Putamen (tissue), 1 donor: ENCODE measurements at regions not wholly inside any gene's neighbourhood (a gene's known extent, or its start where the extent isn't known, plus 50 kb on each side); places are given as distances from the start of the nearest gene placed in this dataset.
"Not testable (repeated sequence)": the region's sequence is repeated elsewhere in the genome, so short reads cannot be mapped to it uniquely, and the experiment has no call there.

Experiments used
- DNase-seq: peaks from one replicate; pipeline ENCODE4 v3.0.0-alpha.2; 2016; ENCODE audit warnings: low spot score

DNA sequence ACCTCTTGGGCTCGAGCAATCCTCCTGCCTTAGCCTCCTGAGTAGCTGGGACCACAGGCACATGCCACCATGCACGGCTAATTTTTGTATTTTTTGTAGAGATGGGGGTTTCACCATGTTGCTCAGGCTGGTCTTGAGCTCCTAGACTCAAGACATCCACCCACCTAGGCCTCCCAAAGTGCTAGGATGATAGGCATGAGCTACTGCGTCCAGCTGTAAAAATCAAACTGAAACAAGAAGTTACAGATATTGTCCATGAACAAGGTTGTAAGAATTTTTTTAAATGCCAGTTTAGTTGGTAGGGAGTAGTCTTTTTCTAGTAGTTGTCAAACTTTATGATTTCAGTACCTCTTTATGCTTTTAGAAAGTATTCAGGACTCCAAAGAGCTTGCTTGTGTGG, 424.4 kb upstream of the PMFBP1 start:
- DNase-seq, result no peak

DNA sequence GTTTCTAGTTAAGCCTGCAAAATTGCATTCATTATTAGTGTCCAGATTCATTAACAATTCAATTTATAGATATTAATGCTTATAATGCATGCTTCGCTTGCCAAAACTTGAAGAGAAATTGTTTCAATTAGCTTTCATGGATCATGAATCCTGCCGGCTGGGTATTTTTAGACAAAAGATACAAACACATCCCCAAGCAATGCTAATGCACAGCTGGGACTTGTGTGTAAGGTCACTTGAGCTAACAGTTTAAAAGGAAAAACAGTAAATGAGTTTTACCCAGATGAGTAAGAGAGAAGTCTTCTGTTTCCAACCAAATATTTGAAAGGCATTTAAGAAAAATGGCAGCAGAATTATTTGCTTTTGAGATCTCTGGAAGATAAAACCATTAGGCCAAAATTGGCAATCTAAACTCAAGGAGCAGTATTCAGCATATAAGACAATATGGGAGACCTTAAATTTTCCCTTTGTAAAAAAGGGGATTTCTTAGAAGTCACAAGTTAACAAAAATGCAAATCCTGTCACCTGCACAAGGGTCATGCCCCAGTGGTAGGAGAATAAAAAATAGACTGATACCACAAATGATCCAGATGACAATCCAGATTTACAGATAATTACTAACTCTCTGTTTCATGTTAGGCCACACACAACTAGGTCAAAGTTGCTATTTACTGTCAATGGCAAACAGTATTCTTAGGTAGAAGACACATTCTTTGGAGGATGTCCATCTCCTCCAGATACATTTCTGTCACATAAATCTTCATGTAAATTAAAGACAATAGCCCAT, 418.4 kb upstream of the PMFBP1 start:
- no peak for DNase-seq

DNA sequence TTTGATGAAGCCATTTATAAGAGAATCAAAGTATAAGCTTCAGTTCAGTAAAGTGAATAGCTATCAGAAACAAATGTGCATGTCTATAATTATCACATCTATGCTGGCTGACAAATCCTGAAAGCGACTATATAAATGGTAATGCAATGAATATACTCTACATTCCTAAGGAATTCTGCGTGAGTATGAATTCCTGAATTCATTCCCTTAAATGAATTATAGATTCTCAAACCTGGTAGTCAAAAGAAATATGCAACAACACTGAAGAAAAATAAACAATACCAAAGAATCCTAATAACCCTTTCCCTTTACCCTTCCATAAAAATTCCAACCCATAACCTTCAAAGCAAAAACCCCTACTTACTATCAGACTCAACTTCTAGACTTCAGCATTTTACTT, 416.6 kb upstream of the PMFBP1 start:
- no peak for DNase-seq

DNA sequence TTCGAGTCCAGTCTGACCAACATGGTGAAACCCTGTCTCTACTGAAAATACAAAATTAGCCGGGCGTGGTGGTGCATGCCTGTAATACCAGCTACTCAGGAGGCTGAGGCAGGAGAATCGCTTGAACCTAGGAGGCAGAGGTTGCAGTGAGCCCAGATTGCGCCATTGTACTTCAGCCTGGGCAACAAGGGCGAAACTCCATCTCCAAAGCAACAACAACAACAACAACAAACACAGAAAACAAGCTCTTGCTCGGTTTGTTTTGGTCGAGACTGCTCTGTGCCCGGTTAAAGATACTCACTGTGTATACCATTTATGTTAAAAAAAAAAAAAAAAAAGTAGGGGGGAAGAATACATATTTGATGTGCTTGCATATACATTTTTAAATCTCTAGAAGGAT, 406.1 kb upstream of the PMFBP1 start:
- DNase-seq, result not testable (repeated sequence)

DNA sequence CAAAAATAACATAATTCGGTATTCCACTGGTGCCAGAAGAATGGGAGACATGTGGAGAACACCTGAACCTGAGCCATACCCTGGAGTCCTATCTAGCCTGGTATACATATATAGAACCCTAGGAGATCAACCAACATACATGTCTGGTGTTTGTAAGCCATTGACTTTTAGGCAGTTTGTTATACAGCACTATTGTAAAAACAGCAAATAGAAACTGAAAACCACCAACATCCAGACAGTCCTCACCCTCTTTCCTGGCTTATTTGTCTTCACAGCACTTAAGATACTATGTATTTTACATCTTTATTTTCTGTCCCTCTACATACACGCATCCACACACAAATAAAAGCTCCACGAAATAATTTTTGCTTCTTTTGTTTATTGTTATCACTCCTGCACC, 404.2 kb upstream of the PMFBP1 start:
- DNase-seq, result no peak

DNA sequence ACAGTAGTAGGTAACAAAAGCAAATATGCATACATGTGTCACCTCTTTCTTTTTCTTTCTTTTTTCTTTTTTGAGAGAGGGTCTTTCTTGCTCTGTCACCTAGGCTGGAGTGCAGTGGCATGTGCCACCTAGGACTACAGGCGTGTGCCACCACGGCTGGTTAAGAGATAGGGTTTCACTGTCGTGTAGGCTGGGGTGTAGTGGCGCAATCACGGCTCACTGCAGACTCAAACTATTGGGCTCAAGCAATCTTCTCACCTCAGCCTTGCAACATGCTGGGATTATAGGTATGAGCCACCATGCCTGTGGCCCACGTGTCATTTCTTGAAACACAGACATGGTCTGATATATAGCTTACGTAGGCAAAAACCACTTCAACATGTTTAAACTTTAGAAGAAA, 397.7 kb upstream of the PMFBP1 start:
- no peak for DNase-seq

DNA sequence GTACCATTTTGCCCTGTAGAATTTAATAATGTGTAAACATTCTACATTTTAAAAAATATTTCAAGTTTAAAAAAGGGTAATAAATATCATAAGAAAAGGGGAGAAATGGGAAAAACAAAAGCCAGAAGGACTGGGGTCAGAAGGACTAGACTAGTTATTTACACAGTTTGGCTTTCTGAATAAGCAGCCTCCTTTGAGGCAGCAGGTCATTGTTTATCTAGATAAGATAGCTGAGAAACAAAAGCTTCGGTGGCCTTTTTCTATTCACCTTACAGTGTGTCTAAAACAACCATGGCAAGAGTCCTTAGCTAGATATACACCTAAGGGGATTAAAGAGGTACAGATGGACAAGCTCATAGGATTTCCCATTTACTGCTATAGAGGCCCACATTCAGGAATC, 396.5 kb upstream of the PMFBP1 start:
- no peak for DNase-seq

DNA sequence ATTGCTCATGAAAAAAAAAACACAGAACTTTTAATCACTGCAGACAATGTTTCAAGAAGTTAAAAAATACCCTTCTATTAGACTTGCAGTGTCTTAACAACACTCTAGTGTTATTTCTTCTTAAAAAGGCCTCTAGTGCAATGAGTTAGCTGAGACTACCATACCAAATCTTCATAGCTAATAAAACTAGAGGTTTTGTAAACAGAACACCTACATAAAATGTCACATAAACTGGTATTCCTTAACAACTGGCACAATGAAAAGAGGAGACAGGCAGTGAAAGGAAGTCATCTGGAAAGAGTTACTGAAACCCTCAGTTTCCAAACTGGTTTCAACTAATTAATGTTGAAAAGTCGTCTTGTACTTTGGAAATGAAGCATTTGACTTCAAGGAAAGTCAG, 394.2 kb upstream of the PMFBP1 start:
- no peak for DNase-seq

DNA sequence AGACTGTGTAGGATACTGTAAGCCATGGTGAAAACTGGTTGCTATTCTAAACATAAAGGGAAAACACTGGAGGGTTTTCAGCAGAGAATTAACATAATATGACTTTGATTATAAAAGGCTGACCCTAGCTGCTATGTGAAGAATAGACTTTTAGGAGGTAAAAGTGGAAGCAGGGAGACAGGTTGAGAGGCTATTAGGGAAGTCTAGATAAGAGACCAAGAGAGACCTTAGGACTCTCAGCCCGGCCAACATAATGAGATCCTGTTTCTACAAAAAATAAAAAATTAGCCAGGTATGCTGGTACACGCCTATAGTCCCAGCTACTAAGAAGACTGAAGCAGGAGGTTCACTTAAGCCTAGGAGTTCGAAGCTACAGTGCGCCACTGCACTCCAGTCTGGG, 393.2 kb upstream of the PMFBP1 start:
- no peak for DNase-seq

DNA sequence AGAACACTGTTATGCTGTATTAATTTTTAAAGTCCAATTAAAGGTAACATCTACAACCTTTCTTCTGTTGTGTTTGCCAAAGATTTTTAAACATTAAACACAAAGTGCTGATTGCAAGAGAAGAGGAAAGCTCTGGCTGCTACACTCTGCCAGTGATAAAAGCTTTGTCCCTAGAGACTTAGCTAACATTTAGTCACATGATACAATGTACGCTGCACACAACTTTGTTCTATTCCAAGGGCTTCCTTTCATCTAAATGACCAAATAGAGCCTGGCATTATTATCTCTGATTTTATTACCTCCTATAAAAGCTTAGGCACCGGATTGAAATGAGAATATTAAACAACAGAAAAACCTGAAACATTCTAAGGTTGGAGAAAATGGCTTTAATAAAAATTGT, 388.7 kb upstream of the PMFBP1 start:
- DNase-seq, result no peak

DNA sequence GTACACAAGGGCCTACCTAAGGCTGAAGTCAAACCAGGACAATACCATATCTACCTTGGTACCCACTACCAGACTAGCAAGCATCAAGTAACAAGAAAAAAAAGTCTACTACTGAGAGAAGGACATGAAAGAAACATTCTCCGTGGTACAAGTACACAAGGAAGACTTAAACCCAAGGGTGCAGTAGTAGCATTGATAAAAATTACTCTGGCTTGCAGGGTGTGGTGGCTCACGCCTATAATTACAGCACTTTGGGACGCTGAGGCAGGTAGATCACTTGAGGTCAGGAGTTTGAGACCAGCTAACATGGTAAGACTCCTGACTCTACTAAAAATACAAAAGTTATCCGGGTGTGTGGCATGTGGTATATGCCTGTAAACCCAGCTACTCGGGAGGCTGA, 386.5 kb upstream of the PMFBP1 start:
- DNase-seq, result no peak

DNA sequence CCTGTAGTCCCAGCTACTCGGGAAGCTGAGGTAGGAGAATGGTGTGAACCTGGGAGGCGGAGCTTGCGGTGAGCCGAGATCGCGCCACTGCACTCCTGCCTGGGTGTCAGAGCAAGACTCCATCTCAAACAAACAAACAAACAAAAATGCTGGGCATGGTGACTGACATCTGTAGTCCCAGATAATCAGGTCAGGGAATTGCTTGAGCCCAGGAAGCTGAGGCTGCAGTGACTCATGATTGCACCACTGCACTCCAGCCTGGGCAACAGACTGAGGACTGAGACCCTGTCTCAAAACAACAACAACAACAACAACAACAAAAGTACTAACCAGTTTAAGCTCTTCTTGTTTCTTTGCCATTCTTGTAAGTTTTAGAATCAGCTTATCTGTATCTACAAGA, 383.0 kb upstream of the PMFBP1 start:
- no peak for DNase-seq

DNA sequence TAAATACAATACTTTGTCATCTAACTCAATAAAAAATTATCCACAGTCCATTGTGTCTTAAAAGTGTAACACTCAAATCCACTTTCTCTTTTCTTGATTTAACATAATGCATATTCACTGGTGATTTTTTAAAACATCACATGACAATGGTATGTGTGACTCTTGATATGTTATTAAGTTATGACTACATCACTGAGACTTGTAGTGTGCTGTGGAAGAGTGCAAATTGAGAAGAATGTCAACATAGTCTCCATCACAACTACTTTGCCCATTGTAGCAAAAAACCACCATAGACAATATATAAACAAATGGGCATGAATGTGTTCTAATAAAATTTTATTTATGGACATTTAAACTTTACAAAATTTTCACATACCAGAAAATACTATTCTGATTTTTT, 380.7 kb upstream of the PMFBP1 start:
- DNase-seq, result no peak

DNA sequence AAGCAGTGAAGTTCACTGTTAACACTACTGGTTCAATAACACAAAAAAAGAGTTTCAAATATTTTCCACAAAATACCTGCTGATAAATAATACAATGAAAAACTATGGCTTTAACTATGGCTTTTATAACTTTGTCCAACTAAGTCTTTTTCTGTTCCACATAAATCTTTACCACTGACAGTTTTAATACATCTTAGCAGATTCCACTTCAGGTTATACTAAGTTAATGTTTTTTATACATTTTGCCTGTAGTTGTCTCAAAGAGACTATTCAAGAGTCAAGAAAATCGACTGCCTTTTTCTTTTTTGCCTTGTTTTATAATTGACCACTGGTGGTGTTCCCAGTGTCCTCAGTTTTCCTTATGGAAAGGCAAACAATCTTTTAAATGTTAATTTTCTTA, 379.7 kb upstream of the PMFBP1 start:
- DNase-seq, result no peak

DNA sequence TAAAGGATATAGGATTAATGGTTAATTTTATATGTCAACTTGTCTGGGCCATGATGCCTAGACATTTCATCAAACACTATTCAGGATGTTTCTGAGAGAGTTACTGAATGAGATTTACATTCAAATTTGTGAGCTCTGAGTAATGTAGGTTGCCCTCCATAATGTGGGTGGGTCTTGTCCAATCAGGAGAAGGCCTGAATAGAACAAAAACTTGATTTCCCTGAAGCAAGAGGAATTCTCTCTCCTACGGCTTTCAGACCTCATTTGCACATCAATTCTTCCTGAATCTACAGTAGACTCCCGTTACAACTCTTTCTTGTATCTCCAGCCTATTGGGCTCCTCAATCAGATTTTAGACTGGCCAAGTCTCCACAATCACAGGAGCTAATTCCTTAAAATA, 377.9 kb upstream of the PMFBP1 start:
- no peak for DNase-seq

DNA sequence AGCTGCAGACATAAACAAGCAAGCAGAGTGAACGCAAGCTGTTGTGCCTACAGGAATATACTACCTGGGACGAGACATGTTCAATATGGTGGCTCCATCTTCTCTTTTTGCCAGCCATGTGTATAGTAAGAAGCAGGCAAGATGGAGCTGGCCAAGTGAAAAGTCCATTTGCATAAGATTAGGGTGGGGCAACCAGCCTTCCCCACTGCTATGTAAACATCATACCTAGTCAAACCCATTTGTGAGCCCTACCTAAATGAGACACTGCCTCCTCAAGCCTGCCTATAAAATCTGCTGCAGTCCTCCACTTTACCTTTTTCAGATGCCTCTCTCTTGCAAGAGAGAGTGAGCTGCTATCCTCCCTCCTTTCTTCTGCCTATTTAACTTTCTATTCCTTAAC, 370.1 kb upstream of the PMFBP1 start:
- no peak for DNase-seq

DNA sequence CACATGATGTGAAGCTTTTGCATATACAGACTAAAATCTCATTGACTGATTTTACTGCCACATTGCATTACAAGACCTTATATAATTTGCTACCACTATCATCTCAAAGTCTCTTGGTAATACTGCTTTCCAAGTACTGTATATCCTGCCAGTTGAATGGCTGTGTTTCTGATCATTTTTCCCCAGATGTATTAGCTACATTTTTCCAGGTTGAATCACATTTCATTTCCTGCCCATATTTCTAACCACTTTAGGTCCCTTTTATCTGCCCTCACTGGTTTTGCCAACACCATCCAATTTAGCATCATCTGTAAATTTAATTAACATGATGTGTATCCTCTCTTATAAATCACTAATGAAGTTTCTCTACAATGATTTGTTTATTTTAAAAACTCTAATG, 365.7 kb upstream of the PMFBP1 start:
- no peak for DNase-seq

DNA sequence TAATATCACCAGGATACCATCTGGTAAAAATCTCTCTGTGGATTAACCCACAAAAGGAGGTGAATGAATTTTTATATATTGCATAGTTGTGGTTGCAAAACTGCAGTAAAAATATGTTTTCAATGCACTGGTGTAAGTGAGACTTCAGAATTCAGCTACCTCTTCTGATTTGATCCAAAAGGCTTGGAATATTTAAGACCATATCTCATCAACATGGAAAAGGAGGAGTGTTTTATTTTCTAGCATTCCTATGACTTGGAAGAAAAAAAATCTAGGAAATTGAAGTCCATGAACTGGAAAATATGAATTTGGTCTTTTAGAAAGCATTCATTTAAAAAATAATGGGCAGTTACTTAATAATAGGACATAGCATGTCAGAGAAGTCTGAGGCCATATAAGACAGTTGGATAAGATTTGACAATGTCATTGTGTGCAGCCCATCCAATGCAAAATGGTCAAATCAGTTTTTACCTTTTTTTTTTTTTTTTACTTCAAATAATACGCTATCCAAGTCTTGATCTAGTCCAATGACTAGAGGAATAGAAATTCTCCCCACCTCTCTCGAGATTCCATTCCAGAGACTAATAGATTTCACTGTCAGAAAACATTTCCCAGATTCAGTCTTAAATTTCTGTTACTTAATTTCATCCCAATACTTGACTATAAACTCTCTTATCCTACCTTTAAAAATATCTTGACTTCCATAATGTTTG, 364.9 kb upstream of the PMFBP1 start:
- no peak for DNase-seq

DNA sequence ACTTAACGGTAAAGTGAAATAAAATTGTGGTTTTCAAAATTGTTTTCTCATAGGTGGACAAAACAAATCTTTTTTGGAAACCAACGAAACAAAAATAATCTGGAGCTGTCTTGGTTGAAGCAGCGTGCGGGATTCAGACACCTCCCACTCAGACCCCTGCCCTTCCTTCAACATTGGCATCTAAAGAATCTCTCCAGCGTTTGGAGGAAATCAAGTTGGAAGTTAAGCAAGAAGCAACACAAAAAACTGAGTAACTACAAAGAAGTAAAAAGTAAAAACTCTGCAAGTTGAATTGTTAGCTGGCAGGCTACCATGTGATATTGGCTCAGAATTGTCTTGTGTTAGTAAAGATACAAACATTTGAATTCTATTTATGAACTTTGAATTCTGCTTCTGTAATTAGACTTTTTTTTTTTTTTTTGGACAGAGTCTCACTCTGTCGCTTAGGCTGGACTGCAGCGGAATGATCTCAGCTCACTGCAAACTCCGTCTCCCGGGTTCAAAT, 361.0 kb upstream of the PMFBP1 start:
- DNase-seq, result no peak

DNA sequence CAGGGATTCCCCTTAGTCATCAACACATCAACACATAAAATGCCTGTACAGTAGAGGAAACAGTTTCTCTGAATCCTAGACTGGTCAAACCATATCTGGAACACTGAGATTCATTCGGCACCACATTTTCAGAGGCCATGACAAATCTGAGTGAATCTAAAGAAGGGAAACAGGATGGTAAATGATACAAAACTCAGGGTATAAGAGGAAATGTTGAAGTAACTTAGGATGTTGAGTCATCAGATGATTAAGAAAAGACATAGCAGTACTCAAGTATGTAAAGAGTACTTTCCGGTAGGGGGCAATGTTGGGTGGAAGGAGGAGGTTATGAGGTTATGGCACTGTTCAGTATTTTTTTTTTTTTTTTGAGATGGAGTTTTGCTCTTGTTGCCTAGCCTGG, 358.5 kb upstream of the PMFBP1 start:
- DNase-seq, result no peak

DNA sequence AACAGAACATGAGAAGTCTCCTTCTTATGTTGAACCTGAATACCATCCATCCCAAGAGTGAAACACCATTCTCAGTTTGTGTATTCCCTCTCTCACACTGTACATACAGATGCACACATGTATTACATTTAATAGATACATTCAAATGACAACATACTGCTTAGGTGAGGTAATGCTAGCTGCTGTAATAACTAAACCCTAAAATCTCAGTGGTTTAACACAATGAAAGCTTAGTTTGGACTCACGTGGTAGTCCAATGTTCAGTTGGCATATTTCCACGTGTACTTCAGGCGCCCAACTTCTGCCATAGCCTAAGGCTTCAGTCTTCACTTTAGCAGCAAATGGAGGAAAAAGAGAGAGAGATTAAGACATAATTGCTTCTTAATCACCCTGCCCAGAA, 351.1 kb upstream of the PMFBP1 start:
- no peak for DNase-seq

DNA sequence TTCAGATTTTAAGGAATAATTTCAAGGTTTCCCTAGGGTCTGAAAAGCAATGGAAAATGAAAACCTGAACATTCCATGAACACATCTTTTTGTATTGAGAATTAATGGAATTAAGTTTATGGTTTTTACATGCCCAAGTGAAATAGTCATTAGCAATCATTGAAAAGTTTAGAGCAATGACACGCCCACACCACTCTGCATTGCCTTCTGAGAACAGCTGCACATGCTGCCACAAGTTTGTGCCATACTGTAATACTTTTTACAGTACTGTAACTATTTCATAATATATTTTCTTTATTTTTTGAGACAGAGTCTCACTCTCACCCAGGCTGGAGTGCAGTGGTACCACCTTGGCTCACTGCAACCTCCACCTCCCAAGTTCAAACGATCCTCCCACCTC, 345.2 kb upstream of the PMFBP1 start:
- DNase-seq, result no peak

DNA sequence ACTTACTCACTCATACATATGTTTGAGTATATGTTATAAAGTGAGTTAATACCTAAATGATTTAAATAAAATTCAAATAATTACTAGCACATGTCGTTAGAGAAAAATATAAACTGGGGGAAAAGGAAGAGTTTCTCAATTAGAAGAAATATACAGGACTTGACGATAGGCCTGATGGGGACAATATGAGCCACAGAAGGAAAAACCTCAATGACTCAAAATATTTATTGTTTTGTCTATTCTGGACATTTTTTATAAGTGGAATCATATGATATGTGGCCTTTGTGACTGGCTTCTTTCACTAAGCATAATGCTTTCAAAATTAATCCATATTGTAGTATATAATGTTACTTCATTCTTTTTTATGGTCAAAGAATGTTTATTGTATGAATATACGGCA, 339.2 kb upstream of the PMFBP1 start:
- no peak for DNase-seq

DNA sequence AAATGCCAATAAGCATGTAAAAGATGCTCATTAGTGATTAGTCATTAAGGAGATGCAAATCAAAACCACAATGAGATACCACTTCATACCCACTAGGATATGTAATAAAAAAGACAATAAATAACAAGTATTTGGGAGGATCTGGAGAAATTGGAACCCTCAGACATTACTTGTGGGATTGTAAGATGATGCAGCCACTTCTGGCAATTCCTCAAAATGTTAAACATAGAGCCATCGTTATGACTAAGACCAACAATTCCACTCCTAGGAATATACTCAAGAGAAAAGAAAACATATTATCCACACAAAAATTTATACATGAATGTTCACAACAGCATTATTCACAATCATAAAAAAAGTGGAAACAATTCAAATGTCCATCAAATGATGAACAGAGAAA, 336.2 kb upstream of the PMFBP1 start:
- no peak for DNase-seq
